ENCODE measurements at regions not wholly inside any gene's neighbourhood (a gene's known extent, or its start where the extent isn't known, plus 50 kb on each side); places are given as distances from the start of the nearest gene placed in this dataset.

GRCh38 chr1:228866468-228866867, 131.2 kb downstream of the RHOU start:
- no peak for TF ChIP-seq CTCF (IDR thresholded peaks at IDR 0.05)
- no peaks in the 10 kb centered on the region for H3K36me3 ChIP-seq
- H3K4me1 ChIP-seq: peaks cover 0 to 7% (median 2%) of the 10 kb centered on the region in 4 donors
- DNase-seq: no peak
- H3K9me3 ChIP-seq: no peaks in the 10 kb centered on the region
- H3K4me3 ChIP-seq: no peak overlapping the region
- intact Hi-C loops (cut with DNase I; ENCODE audit: low total_unique reads): no loop called here
- H3K27me3 ChIP-seq: no peaks in the 10 kb centered on the region
- no peak overlapping the region for H3K27ac ChIP-seq

DNA sequence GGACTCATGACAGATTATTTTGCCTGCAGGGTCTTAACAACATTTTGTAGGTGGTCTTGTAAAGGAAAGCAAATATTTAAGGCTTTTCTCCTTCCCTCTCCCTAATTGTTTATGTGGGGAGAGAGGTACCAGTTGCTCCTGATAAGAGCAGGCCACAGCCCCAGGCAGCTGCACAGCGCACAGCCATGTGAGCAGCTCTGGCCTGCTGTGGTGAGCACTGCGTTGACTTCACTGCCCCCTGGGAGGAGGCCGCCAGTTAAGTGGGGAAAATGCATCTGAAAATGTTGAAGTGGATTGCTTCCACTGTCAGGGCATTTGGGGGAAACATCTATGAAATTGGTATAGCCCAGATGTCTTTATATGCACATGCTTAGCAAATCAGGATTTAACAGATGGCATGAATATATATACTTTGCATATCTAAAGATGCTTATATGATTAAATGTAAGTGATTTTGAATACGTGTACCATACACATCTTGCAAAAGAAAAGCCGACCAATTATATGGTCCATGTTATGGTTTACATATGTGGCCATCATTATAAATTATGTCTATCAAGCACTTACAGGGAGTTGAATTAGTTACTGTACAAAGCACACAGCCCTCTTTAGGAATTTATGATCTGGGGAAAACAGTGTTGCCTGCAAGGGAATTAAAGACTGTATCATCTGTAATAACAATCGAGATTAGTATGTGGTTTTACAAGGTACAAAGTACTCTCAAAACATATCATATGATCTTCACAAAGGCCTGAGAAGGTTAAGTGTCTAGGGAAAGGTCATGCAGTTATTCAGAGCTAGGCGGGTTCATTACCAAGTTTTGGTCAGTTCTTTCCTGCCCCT, 132.1 kb downstream of the RHOU start:
- intact Hi-C loops (cut with DNase I; ENCODE audit: low total_unique reads): no loop called here
- Histone ChIP-seq H3K9me3 (no peaks in the 10 kb centered on the region), H3K4me3 (no peak overlapping the region), H3K27me3 (no peaks in the 10 kb centered on the region), H3K36me3 (no peaks in the 10 kb centered on the region), H3K27ac (no peak overlapping the region), H3K4me1 (peaks cover 0 to 4% (median 0%) of the 10 kb centered on the region in 4 donors)
- DNase-seq: no peak
- no peak for TF ChIP-seq CTCF (IDR thresholded peaks at IDR 0.05)

- no peak overlapping the region for H3K4me3 ChIP-seq
- H3K9me3 ChIP-seq: no peaks in the 10 kb centered on the region
- no peak for TF ChIP-seq CTCF (IDR thresholded peaks at IDR 0.05)
- no peak overlapping the region for H3K27ac ChIP-seq
- DNase-seq: no peak
- no peaks in the 10 kb centered on the region for H3K4me1 ChIP-seq
- intact Hi-C loops (cut with DNase I; ENCODE audit: low total_unique reads): no loop called here
- H3K27me3 ChIP-seq: no peaks in the 10 kb centered on the region
- no peaks in the 10 kb centered on the region for H3K36me3 ChIP-seq
These were observed 132.9 kb downstream of the RHOU start for GRCh38 chr1:228867951-228868730.

DNA sequence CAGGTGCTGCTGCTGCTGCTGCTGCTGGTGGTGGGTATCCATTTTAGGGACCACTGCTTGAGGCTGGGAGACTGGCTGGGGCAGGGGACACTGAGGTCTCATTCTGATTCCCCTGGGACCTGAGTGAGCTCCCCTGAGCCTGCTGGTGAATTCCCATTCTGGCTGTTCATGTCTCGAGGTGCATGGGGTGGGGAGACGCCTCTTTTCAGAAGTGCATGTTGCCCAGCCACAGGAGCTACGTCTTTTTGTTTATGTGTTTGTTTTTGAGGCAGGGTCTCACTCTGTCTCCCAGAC, 133.4 kb downstream of the RHOU start:
- TF ChIP-seq CTCF (IDR thresholded peaks at IDR 0.05): no peak
- Histone ChIP-seq H3K4me3 (no peak overlapping the region), H3K27me3 (no peaks in the 10 kb centered on the region), H3K36me3 (no peaks in the 10 kb centered on the region), H3K4me1 (no peaks in the 10 kb centered on the region), H3K9me3 (no peaks in the 10 kb centered on the region), H3K27ac (no peak overlapping the region)
- no peak for DNase-seq
- intact Hi-C loops (cut with DNase I; ENCODE audit: low total_unique reads): no loop called here

DNA sequence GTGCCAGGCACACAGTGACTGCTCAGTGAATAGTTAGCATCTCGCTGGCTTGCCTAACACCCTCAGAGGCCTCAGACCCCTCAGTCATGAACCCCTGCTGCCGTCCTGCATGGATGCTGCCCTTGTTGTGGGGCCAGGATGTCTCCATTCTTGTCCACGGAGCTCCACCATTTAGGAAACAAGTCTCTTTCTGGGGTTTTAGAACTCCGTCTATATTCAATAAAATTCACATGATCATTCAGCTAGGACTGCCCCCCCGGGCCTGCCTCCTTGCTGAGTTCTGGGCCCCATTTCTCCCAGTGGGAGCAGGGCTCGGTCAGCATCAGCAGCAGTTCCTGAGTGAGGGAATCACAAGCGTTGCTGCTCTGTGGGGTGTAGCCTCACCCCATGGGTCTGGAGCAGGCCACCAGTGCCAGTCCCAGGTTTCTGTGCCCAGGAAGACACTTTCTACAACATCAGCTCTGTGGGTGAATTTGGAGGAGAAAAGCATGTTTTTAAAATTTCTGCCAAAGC, 134.1 kb downstream of the RHOU start:
- Histone ChIP-seq H3K9me3 (no peaks in the 10 kb centered on the region), H3K27ac (no peak overlapping the region), H3K4me1 (no peaks in the 10 kb centered on the region), H3K36me3 (no peaks in the 10 kb centered on the region), H3K4me3 (no peak overlapping the region), H3K27me3 (no peaks in the 10 kb centered on the region)
- intact Hi-C loops (cut with DNase I; ENCODE audit: low total_unique reads): no loop called here
- no peak for DNase-seq
- TF ChIP-seq CTCF (IDR thresholded peaks at IDR 0.05): no peak

Measured in tibial artery (tissue), 4 donors.